ENCODE measurements at regions not wholly inside any gene's neighbourhood (a gene's known extent, or its start where the extent isn't known, plus 50 kb on each side); places are given as distances from the start of the nearest gene placed in this dataset.

GRCh38 chr1:114310695-114311271, 157.1 kb upstream of the SYT6 start:
- TF ChIP-seq CTCF (IDR thresholded peaks at IDR 0.05; ENCODE audit: poor library complexity, severe bottlenecking) (no peak), EZH2 (IDR thresholded peaks at IDR 0.05; ENCODE audit: borderline replicate concordance, insufficient read depth, low read length, poor library complexity, severe bottlenecking) (no peak), EP300 (conservative IDR thresholded peaks at IDR 0.05; ENCODE audit: poor library complexity, severe bottlenecking) (no peak), POLR2AphosphoS5 (IDR thresholded peaks at IDR 0.05) (no peak), RAD21 (conservative IDR thresholded peaks at IDR 0.05) (no peak)
